Astrocyte (in vitro differentiated cells and primary cell): ENCODE measurements at regions not wholly inside any gene's neighbourhood (a gene's known extent, or its start where the extent isn't known, plus 50 kb on each side); places are given as distances from the start of the nearest gene placed in this dataset.
"Not testable (repeated sequence)": the region's sequence is repeated elsewhere in the genome, so short reads cannot be mapped to it uniquely, and the experiment has no call there.

ENCODE experiments used
- CTCF ChIP-seq: IDR thresholded peaks from 2 replicates; pipeline ENCODE4 v1.5.1; 2011; ENCODE audit warnings: low read depth, mild to moderate bottlenecking, inconsistent platforms, low read length, moderate library complexity; ENCODE audit not compliant: insufficient read depth
- EZH2 ChIP-seq: IDR thresholded peaks from 2 replicates; pipeline ENCODE4 v1.6.1; 2012; ENCODE audit warnings: mild to moderate bottlenecking, low read length, inconsistent platforms; ENCODE audit not compliant: insufficient read depth

- not testable (repeated sequence) for TF ChIP-seq CTCF, EZH2
These were observed 435.5 kb downstream of the OR4F29 start for GRCh38 chr1:16025-16424.
